ENCODE measurements at regions not wholly inside any gene's neighbourhood (a gene's known extent, or its start where the extent isn't known, plus 50 kb on each side); places are given as distances from the start of the nearest gene placed in this dataset.

- H4K20me1 ChIP-seq (ENCODE audit: insufficient read depth, low read length, poor library complexity, severe bottlenecking) = no peaks in the 10 kb centered on the region
- no peaks in the 10 kb centered on the region for H3K9me3 ChIP-seq (ENCODE audit: insufficient read depth, low read depth, low read length)
- no peaks in the 10 kb centered on the region for H3K79me2 ChIP-seq (ENCODE audit: insufficient read depth, low read length)
- no peaks in the 10 kb centered on the region for H3K36me3 ChIP-seq (ENCODE audit: insufficient read depth, low read length)
- H2AFZ ChIP-seq (ENCODE audit: low read length) = no peak overlapping the region
- no peaks in the 10 kb centered on the region for H3K9me2 ChIP-seq (replicated peaks; ENCODE audit: low read depth, low read length)
- no peaks in the 10 kb centered on the region for H3K4me1 ChIP-seq (ENCODE audit: insufficient read depth, low read length, poor library complexity, severe bottlenecking)
- no peak overlapping the region for H3K4me2 ChIP-seq (ENCODE audit: low read depth, low read length, poor library complexity, severe bottlenecking)
- H3K27me3 ChIP-seq (ENCODE audit: insufficient read depth, low read length, poor library complexity, severe bottlenecking) = no peaks in the 10 kb centered on the region
- no peak for TF ChIP-seq EZH2phosphoT487 (IDR thresholded peaks at IDR 0.05; ENCODE audit: borderline replicate concordance)
- no peak overlapping the region for H3K9ac ChIP-seq (ENCODE audit: low read depth, low read length, poor library complexity, severe bottlenecking)
- H3F3A ChIP-seq (ENCODE audit: low read depth) = no peaks in the 10 kb centered on the region
- no peak overlapping the region for H3K4me3 ChIP-seq (ENCODE audit: low read length, poor library complexity, severe bottlenecking)
These were observed 418.6 kb upstream of the REG3G start for GRCh38 chr2:78606895-78607294.

GRCh38 chr2:78614726-78615125 lies 410.8 kb upstream of the REG3G start:
- H3K9me2 ChIP-seq (replicated peaks; ENCODE audit: low read depth, low read length) = no peaks in the 10 kb centered on the region
- H3K4me3 ChIP-seq (ENCODE audit: low read length, poor library complexity, severe bottlenecking) = no peak overlapping the region
- TF ChIP-seq CTCF (conservative IDR thresholded peaks at IDR 0.05; ENCODE audit: low read length) (no peak), EZH2phosphoT487 (IDR thresholded peaks at IDR 0.05; ENCODE audit: borderline replicate concordance) (no peak)
- no peak overlapping the region for H3K4me2 ChIP-seq (ENCODE audit: low read depth, low read length, poor library complexity, severe bottlenecking)
- H3K79me2 ChIP-seq (ENCODE audit: insufficient read depth, low read length) = no peaks in the 10 kb centered on the region
- H4K20me1 ChIP-seq (ENCODE audit: insufficient read depth, low read length, poor library complexity, severe bottlenecking) = no peaks in the 10 kb centered on the region
- H3K36me3 ChIP-seq (ENCODE audit: insufficient read depth, low read length) = no peaks in the 10 kb centered on the region
- no peaks in the 10 kb centered on the region for H3K27me3 ChIP-seq (ENCODE audit: insufficient read depth, low read length, poor library complexity, severe bottlenecking)
- no peaks in the 10 kb centered on the region for H3K4me1 ChIP-seq (ENCODE audit: insufficient read depth, low read length, poor library complexity, severe bottlenecking)
- H3K9ac ChIP-seq (ENCODE audit: low read depth, low read length, poor library complexity, severe bottlenecking) = no peak overlapping the region
- H3F3A ChIP-seq (ENCODE audit: low read depth) = no peaks in the 10 kb centered on the region
- H2AFZ ChIP-seq (ENCODE audit: low read length) = no peak overlapping the region
- no peaks in the 10 kb centered on the region for H3K9me3 ChIP-seq (ENCODE audit: insufficient read depth, low read depth, low read length)

- TF ChIP-seq CTCF (conservative IDR thresholded peaks at IDR 0.05; ENCODE audit: low read length) = no peak
- no peak for TF ChIP-seq EZH2phosphoT487 (IDR thresholded peaks at IDR 0.05; ENCODE audit: borderline replicate concordance)
- no peaks in the 10 kb centered on the region for H3K27me3 ChIP-seq (ENCODE audit: insufficient read depth, low read length, poor library complexity, severe bottlenecking)
- H3K9me2 ChIP-seq (replicated peaks; ENCODE audit: low read depth, low read length) = no peaks in the 10 kb centered on the region
- H4K20me1 ChIP-seq (ENCODE audit: insufficient read depth, low read length, poor library complexity, severe bottlenecking) = no peaks in the 10 kb centered on the region
- no peaks in the 10 kb centered on the region for H3F3A ChIP-seq (ENCODE audit: low read depth)
- no peak overlapping the region for H3K9ac ChIP-seq (ENCODE audit: low read depth, low read length, poor library complexity, severe bottlenecking)
- no peaks in the 10 kb centered on the region for H3K79me2 ChIP-seq (ENCODE audit: insufficient read depth, low read length)
- H3K4me1 ChIP-seq (ENCODE audit: insufficient read depth, low read length, poor library complexity, severe bottlenecking) = no peaks in the 10 kb centered on the region
- no peak overlapping the region for H2AFZ ChIP-seq (ENCODE audit: low read length)
- no peaks in the 10 kb centered on the region for H3K36me3 ChIP-seq (ENCODE audit: insufficient read depth, low read length)
- no peak overlapping the region for H3K4me2 ChIP-seq (ENCODE audit: low read depth, low read length, poor library complexity, severe bottlenecking)
- no peak overlapping the region for H3K4me3 ChIP-seq (ENCODE audit: low read length, poor library complexity, severe bottlenecking)
- H3K9me3 ChIP-seq (ENCODE audit: insufficient read depth, low read depth, low read length) = no peaks in the 10 kb centered on the region
These were observed 409.5 kb upstream of the REG3G start for GRCh38 chr2:78615956-78616355.

- H3K9ac ChIP-seq (ENCODE audit: low read depth, low read length, poor library complexity, severe bottlenecking) = no peak overlapping the region
- no peaks in the 10 kb centered on the region for H3K27me3 ChIP-seq (ENCODE audit: insufficient read depth, low read length, poor library complexity, severe bottlenecking)
- no peak overlapping the region for H3K4me3 ChIP-seq (ENCODE audit: low read length, poor library complexity, severe bottlenecking)
- no peaks in the 10 kb centered on the region for H3K9me3 ChIP-seq (ENCODE audit: insufficient read depth, low read depth, low read length)
- H2AFZ ChIP-seq (ENCODE audit: low read length) = no peak overlapping the region
- no peaks in the 10 kb centered on the region for H3K79me2 ChIP-seq (ENCODE audit: insufficient read depth, low read length)
- H3K4me1 ChIP-seq (ENCODE audit: insufficient read depth, low read length, poor library complexity, severe bottlenecking) = no peaks in the 10 kb centered on the region
- no peaks in the 10 kb centered on the region for H3K36me3 ChIP-seq (ENCODE audit: insufficient read depth, low read length)
- no peaks in the 10 kb centered on the region for H3F3A ChIP-seq (ENCODE audit: low read depth)
- TF ChIP-seq CTCF (conservative IDR thresholded peaks at IDR 0.05; ENCODE audit: low read length) (no peak), EZH2phosphoT487 (IDR thresholded peaks at IDR 0.05; ENCODE audit: borderline replicate concordance) (no peak)
- no peak overlapping the region for H3K4me2 ChIP-seq (ENCODE audit: low read depth, low read length, poor library complexity, severe bottlenecking)
- H4K20me1 ChIP-seq (ENCODE audit: insufficient read depth, low read length, poor library complexity, severe bottlenecking) = no peaks in the 10 kb centered on the region
- H3K9me2 ChIP-seq (replicated peaks; ENCODE audit: low read depth, low read length) = no peaks in the 10 kb centered on the region
These were observed 391.1 kb upstream of the REG3G start for GRCh38 chr2:78634425-78634824.

Data from Loucy (cell line).